GM23338 (cell line): ENCODE measurements at regions not wholly inside any gene's neighbourhood (a gene's known extent, or its start where the extent isn't known, plus 50 kb on each side); places are given as distances from the start of the nearest gene placed in this dataset.

Experiments used
- ATAC-seq: fragments of 200-7000 bp; cut with Tn5 transposase; 3 replicates; pipeline ENCODE4 v1.9.1; 2020
- DNase-seq: peaks from one replicate; pipeline ENCODE4 v3.0.0-alpha.2; 2015; ENCODE audit warnings: low spot score
- H2AFZ ChIP-seq: fragments of 200-600 bp; sonication (generic); 2 replicates; pipeline ENCODE4 v1.8.0; 2016; ENCODE audit warnings: antibody characterized with exemption, mild to moderate bottlenecking, moderate library complexity
- H3F3A ChIP-seq: fragments of 200-600 bp; sonication (generic); replicated peaks from 2 replicates; pipeline ENCODE4 v1.8.0; 2017; ENCODE audit warnings: antibody characterized with exemption, mixed run types, low read depth
- H3K27ac ChIP-seq: fragments of 200-600 bp; sonication (generic); 2 replicates; pipeline ENCODE4 v1.6.1; 2016; ENCODE audit warnings: low read depth
- H3K27me3 ChIP-seq: fragments of 200-600 bp; sonication (generic); 2 replicates; pipeline ENCODE4 v1.8.0; 2016; ENCODE audit warnings: mild to moderate bottlenecking, mixed run types, moderate library complexity; ENCODE audit not compliant: insufficient read depth
- H3K36me3 ChIP-seq: fragments of 200-600 bp; sonication (generic); 2 replicates; pipeline ENCODE4 v1.8.0; 2016; ENCODE audit warnings: mild to moderate bottlenecking; ENCODE audit not compliant: insufficient read depth
- H3K4me1 ChIP-seq: fragments of 200-600 bp; sonication (generic); 2 replicates; pipeline ENCODE4 v1.8.0; 2016; ENCODE audit warnings: mild to moderate bottlenecking, moderate library complexity; ENCODE audit not compliant: insufficient read depth
- H3K4me2 ChIP-seq: fragments of 200-600 bp; sonication (generic); 2 replicates; pipeline ENCODE4 v1.7.1; 2017; ENCODE audit warnings: mixed run types
- H3K4me3 ChIP-seq: fragments of 200-600 bp; sonication (generic); 2 replicates; pipeline ENCODE4 v1.6.1; 2016; ENCODE audit warnings: mixed run types
- H3K79me2 ChIP-seq: fragments of 200-600 bp; sonication (generic); replicated peaks from 2 replicates; pipeline ENCODE4 v1.8.0; 2017; ENCODE audit warnings: mild to moderate bottlenecking; ENCODE audit not compliant: insufficient read depth
- H3K9me2 ChIP-seq: fragments of 200-600 bp; sonication (generic); 2 replicates; pipeline ENCODE4 v1.8.0; 2017; ENCODE audit not compliant: insufficient read depth
- H4K20me1 ChIP-seq: fragments of 200-600 bp; sonication (generic); replicated peaks from 2 replicates; pipeline ENCODE4 v1.8.0; 2017; ENCODE audit warnings: mild to moderate bottlenecking; ENCODE audit not compliant: insufficient read depth
- H3K27ac Mint-ChIP-seq: 2 replicates; pipeline ENCODE4 v1.8.0; 2020; ENCODE audit warnings: inconsistent platforms, mild to moderate bottlenecking, moderate library complexity, mixed read lengths
- H3K27me3 Mint-ChIP-seq: 3 replicates; pipeline ENCODE4 v1.8.0; 2022; ENCODE audit warnings: low read depth, mild to moderate bottlenecking, moderate library complexity, mixed read lengths, inconsistent platforms; ENCODE audit not compliant: insufficient read depth, poor library complexity
- H3K36me3 Mint-ChIP-seq: 3 replicates; pipeline ENCODE4 v1.8.0; 2021; ENCODE audit warnings: low read depth, mild to moderate bottlenecking, inconsistent platforms, moderate library complexity, mixed read lengths
- H3K4me1 Mint-ChIP-seq: 3 replicates; pipeline ENCODE4 v1.8.0; 2020; ENCODE audit warnings: mild to moderate bottlenecking, inconsistent platforms, mixed read lengths
- H3K4me3 Mint-ChIP-seq: 3 replicates; pipeline ENCODE4 v1.8.0; 2021; ENCODE audit warnings: moderate library complexity, mild to moderate bottlenecking, inconsistent platforms, mixed read lengths
- H3K9me3 Mint-ChIP-seq: 3 replicates; pipeline ENCODE4 v1.8.0; 2020; ENCODE audit warnings: moderate library complexity, mild to moderate bottlenecking, inconsistent platforms, mixed read lengths
- CTCF ChIP-seq, 2 experiments: fragments of 200-600 bp in 1 of 2; sonication (generic) in 1 of 2; conservative IDR thresholded peaks; 2 replicates each; pipeline versions ENCODE4 v1.5.1 to v1.6.1; 2016 to 2017; ENCODE audit warnings: antibody characterized with exemption in 2 of 2, low read depth in 2 of 2, mild to moderate bottlenecking in 2 of 2, moderate library complexity in 1 of 2
- ETS1 ChIP-seq: IDR thresholded peaks from 2 replicates; pipeline ENCODE4 v1.6.1; 2016; ENCODE audit warnings: antibody characterized with exemption
- EZH2 ChIP-seq: fragments of 200-600 bp; sonication (generic); IDR thresholded peaks from one replicate; pipeline ENCODE4 v1.8.0; 2017; ENCODE audit warnings: antibody characterized with exemption, mild to moderate bottlenecking, low read depth; ENCODE audit not compliant: unreplicated experiment
- EZH2phosphoT487 ChIP-seq: fragments of 200-600 bp; sonication (generic); IDR thresholded peaks from one replicate; pipeline ENCODE4 v1.8.1; 2018; ENCODE audit warnings: antibody characterized with exemption; ENCODE audit not compliant: unreplicated experiment
- NANOG ChIP-seq: IDR thresholded peaks from 2 replicates; pipeline ENCODE4 v1.6.1; 2016; ENCODE audit warnings: antibody characterized with exemption, borderline replicate concordance
- POLR2AphosphoS5 ChIP-seq: IDR thresholded peaks from 2 replicates; pipeline ENCODE4 v1.6.1; 2016; ENCODE audit warnings: antibody characterized with exemption, low read depth
- STAT1 ChIP-seq: IDR thresholded peaks from one replicate; pipeline ENCODE4 v1.6.1; 2016; ENCODE audit warnings: antibody characterized with exemption; ENCODE audit not compliant: unreplicated experiment
- ZNF114 ChIP-seq: fragments of 250-450 bp; sonication (Bioruptor Pico); IDR thresholded peaks from 2 replicates; pipeline ENCODE4 v1.5.0; 2020; ENCODE audit warnings: mild to moderate bottlenecking, moderate library complexity
- ZNF331 ChIP-seq: fragments of 250-450 bp; sonication (Bioruptor Pico); IDR thresholded peaks from 2 replicates; pipeline ENCODE4 v1.5.0; 2020; ENCODE audit warnings: low read depth, mild to moderate bottlenecking, moderate library complexity
- ZNF462 ChIP-seq: fragments of 250-450 bp; sonication (Bioruptor Pico); IDR thresholded peaks from 2 replicates; pipeline ENCODE4 v1.5.0; 2020; ENCODE audit warnings: mild to moderate bottlenecking, moderate library complexity

GRCh38 chr3:126285369-126285768, 71.8 kb downstream of the KLF15 start (continued):
- TF ChIP-seq ETS1 (no peak), POLR2AphosphoS5 (no peak), EZH2 (no peak), CTCF (conservative IDR thresholded peaks at IDR 0.05; ENCODE audit: low read depth in 2 of 2) (no peak), EZH2phosphoT487 (no peak), NANOG (no peak), ZNF114 (CRISPR knock-in tag) (no peak), STAT1 (no peak), ZNF331 (CRISPR knock-in tag) (no peak)

- Histone ChIP-seq H3K9me2 (no peaks in the 10 kb centered on the region), H3K79me2 (no peaks in the 10 kb centered on the region), H3K27ac (no peak overlapping the region), H3K27me3 (peaks cover 26% of the 10 kb centered on the region), H3K4me2 (no peak overlapping the region), H3F3A (no peaks in the 10 kb centered on the region), H2AFZ (no peak overlapping the region), H3K4me1 (peaks cover 2% of the 10 kb centered on the region; the same call in 1 of the 2 replicates), H3K4me3 (no peak overlapping the region), H3K36me3 (no peaks in the 10 kb centered on the region), H4K20me1 (no peaks in the 10 kb centered on the region)
- ATAC-seq (no peak), DNase-seq (no peak)
- peaks cover 2% of the 10 kb centered on the region; the same call in 1 of the 3 replicates for H3K9me3 Mint-ChIP-seq
- H3K36me3 Mint-ChIP-seq = no peaks in the 10 kb centered on the region
- peaks cover 12% of the 10 kb centered on the region for H3K27me3 Mint-ChIP-seq
- H3K4me1 Mint-ChIP-seq = peaks cover 14% of the 10 kb centered on the region
- H3K27ac Mint-ChIP-seq = no peak overlapping the region
- H3K4me3 Mint-ChIP-seq = no peak overlapping the region
- TF ChIP-seq CTCF (conservative IDR thresholded peaks at IDR 0.05; ENCODE audit: low read depth in 2 of 2) (no peak), STAT1 (no peak), EZH2 (no peak), ZNF462 (CRISPR knock-in tag) (no peak)
These were observed 72.8 kb downstream of the KLF15 start for GRCh38 chr3:126284258-126284904.
